Activated CD8-positive, alpha-beta T cell treated with anti-CD3 and anti-CD28 coated beads for 36 hours (primary cell): ENCODE measurements at regions not wholly inside any gene's neighbourhood (a gene's known extent, or its start where the extent isn't known, plus 50 kb on each side); places are given as distances from the start of the nearest gene placed in this dataset.

Source experiments
- ATAC-seq: fragments of 200-7000 bp; cut with Tn5 transposase; one replicate; pipeline ENCODE4 v1.10.0; 2021; ENCODE audit warnings: mild to moderate bottlenecking, moderate library complexity
- CTCF ChIA-PET: fragments of 350-600 bp; sonication (Branson Sonifier 250); formaldehyde crosslinking; loops from one replicate; lab custom pipeline; 2021; ENCODE audit warnings: antibody characterized with exemption; lab: Charles Lee
- POLR2A ChIA-PET: fragments of 350-600 bp; sonication (Branson Sonifier 250); formaldehyde crosslinking; loops from one replicate; lab custom pipeline; 2021; ENCODE audit warnings: antibody characterized with exemption; lab: Charles Lee
- DNase-seq: peaks from one replicate; pipeline ENCODE4 v3.0.0-alpha.2; 2020
- H3K27ac Mint-ChIP-seq: one replicate; pipeline ENCODE4 v1.8.0; 2021; ENCODE audit warnings: mild to moderate bottlenecking, mixed read lengths
- H3K27me3 Mint-ChIP-seq: one replicate; pipeline ENCODE4 v1.8.0; 2021; ENCODE audit warnings: mixed read lengths
- H3K36me3 Mint-ChIP-seq: one replicate; pipeline ENCODE4 v1.8.0; 2021; ENCODE audit warnings: low read depth, mixed read lengths
- H3K4me1 Mint-ChIP-seq: one replicate; pipeline ENCODE4 v1.8.0; 2021; ENCODE audit warnings: low read depth, mixed read lengths
- H3K4me3 Mint-ChIP-seq: one replicate; pipeline ENCODE4 v1.8.0; 2021; ENCODE audit warnings: mild to moderate bottlenecking, moderate library complexity, mixed read lengths
- H3K9me3 Mint-ChIP-seq: one replicate; pipeline ENCODE4 v1.8.0; 2021; ENCODE audit warnings: mixed read lengths
- CTCF ChIP-seq: fragments of 200-600 bp; IDR thresholded peaks from one replicate; pipeline ENCODE4 v1.8.0; 2022; ENCODE audit warnings: antibody characterized with exemption, mild to moderate bottlenecking
- intact Hi-C: fragments of 100-400 bp; cut with micrococcal nuclease; formaldehyde crosslinking; loops from one replicate; pipeline ENCODE4 v1.10.0; 2022

- Mint-ChIP-seq H3K27me3 (no peaks in the 10 kb centered on the region), H3K36me3 (no peaks in the 10 kb centered on the region), H3K4me1 (no peaks in the 10 kb centered on the region), H3K27ac (no peak overlapping the region), H3K9me3 (peaks cover 6% of the 10 kb centered on the region), H3K4me3 (no peak overlapping the region)
- intact Hi-C loops, result no loop called here
- no peak for DNase-seq
- POLR2A ChIA-PET, result no interaction called here
- no peak for ATAC-seq
- no peak for TF ChIP-seq CTCF
- CTCF ChIA-PET, result no interaction called here
Observed at GRCh38 chr3:78025916-78026315, 986.0 kb downstream of the ROBO2 start.

- H3K27ac Mint-ChIP-seq, result no peak overlapping the region
- no peak for DNase-seq
- H3K4me1 Mint-ChIP-seq, result no peaks in the 10 kb centered on the region
- H3K9me3 Mint-ChIP-seq, result peaks cover 6% of the 10 kb centered on the region
- H3K4me3 Mint-ChIP-seq, result no peak overlapping the region
- CTCF ChIA-PET, result no interaction called here
- no peaks in the 10 kb centered on the region for H3K27me3 Mint-ChIP-seq
- ATAC-seq, result no peak
- POLR2A ChIA-PET, result no interaction called here
- TF ChIP-seq CTCF, result no peak
- intact Hi-C loops, result no loop called here
- H3K36me3 Mint-ChIP-seq, result no peaks in the 10 kb centered on the region
Observed at GRCh38 chr3:78026318-78026828, 986.5 kb downstream of the ROBO2 start.

- Mint-ChIP-seq H3K27me3 (no peaks in the 10 kb centered on the region), H3K4me1 (no peaks in the 10 kb centered on the region), H3K36me3 (no peaks in the 10 kb centered on the region), H3K9me3 (no peaks in the 10 kb centered on the region), H3K27ac (no peak overlapping the region), H3K4me3 (no peak overlapping the region)
- TF ChIP-seq CTCF, result no peak
- DNase-seq (no peak), ATAC-seq (no peak)
- POLR2A ChIA-PET, result no interaction called here
- CTCF ChIA-PET, result no interaction called here
- intact Hi-C loops, result no loop called here
Observed at GRCh38 chr3:78029775-78030174, 989.9 kb downstream of the ROBO2 start.

GRCh38 chr3:78035131-78035641 is 995.3 kb downstream of the ROBO2 start:
- no peaks in the 10 kb centered on the region for H3K27me3 Mint-ChIP-seq
- TF ChIP-seq CTCF, result no peak
- no peaks in the 10 kb centered on the region for H3K4me1 Mint-ChIP-seq
- ChIA-PET CTCF (no interaction called here), POLR2A (no interaction called here)
- no peak overlapping the region for H3K4me3 Mint-ChIP-seq
- H3K9me3 Mint-ChIP-seq, result peaks cover 2% of the 10 kb centered on the region
- H3K27ac Mint-ChIP-seq, result no peak overlapping the region
- H3K36me3 Mint-ChIP-seq, result no peaks in the 10 kb centered on the region
- no peak for DNase-seq
- no peak for ATAC-seq
- intact Hi-C loops, result no loop called here

GRCh38 chr3:78041486-78041885 is 1001.6 kb downstream of the ROBO2 start:
- POLR2A ChIA-PET, result no interaction called here
- Mint-ChIP-seq H3K36me3 (no peaks in the 10 kb centered on the region), H3K4me3 (no peak overlapping the region), H3K27ac (no peak overlapping the region), H3K27me3 (no peaks in the 10 kb centered on the region), H3K4me1 (no peaks in the 10 kb centered on the region), H3K9me3 (peaks cover 2% of the 10 kb centered on the region)
- intact Hi-C loops, result no loop called here
- CTCF ChIA-PET, result no interaction called here
- no peak for DNase-seq
- TF ChIP-seq CTCF, result no peak
- no peak for ATAC-seq
